ENCODE measurements at regions not wholly inside any gene's neighbourhood (a gene's known extent, or its start where the extent isn't known, plus 50 kb on each side); places are given as distances from the start of the nearest gene placed in this dataset.

DNA sequence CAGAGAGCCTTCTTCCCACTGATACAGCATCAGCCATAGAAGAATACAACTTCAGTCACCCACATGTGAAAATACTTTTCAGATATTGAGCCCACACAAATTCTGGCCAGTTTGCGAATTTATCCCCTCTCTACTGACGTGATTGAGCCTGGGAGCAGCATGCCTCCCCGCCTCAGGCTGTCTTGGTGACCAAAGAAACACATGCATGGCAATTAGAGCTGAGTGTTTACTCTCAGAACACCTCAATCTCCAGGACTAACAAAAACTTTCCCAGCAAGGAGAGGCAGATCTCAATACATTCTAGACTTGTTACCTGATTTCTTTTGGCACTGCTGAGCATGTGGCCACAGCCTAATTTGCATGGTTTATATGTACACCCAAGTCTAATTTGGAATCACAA is 122.5 kb downstream of the TMEM26 start:
- no peak for ATAC-seq
- Mint-ChIP-seq H3K4me1 (no peaks in the 10 kb centered on the region), H3K4me3 (no peak overlapping the region)

DNA sequence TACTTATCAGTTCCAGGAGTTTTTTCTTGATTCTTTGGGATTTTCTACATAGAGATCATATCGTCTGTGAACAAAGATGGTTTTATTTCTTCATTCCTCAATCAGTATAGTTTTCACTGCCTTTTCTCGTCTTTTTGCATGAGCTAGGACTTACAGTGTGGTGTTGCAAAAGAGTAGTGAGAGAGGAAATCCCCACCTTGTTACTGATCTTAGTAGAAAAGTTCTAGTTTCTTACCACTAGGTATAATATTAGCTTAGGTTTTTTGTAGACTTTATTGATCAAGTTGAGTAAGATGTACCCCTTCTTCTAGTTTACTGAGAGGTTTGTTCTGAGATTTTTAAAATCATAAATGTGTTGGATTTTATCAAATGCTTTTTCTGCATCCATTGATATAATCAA is 123.3 kb downstream of the TMEM26 start:
- H3K36me3 Mint-ChIP-seq, result no peaks in the 10 kb centered on the region
- H3K4me1 Mint-ChIP-seq, result no peaks in the 10 kb centered on the region
- H3K9me3 Mint-ChIP-seq (ENCODE audit: low read depth), result peaks cover 2% of the 10 kb centered on the region
- peaks cover 10% of the 10 kb centered on the region for H3K27me3 Mint-ChIP-seq
- no peak overlapping the region for H3K27ac Mint-ChIP-seq
- no peak overlapping the region for H3K4me3 Mint-ChIP-seq
- DNase-seq (no peak), ATAC-seq (no peak)
- CTCF ChIA-PET, result no interaction called here

More for the DNA sequence above, 122.5 kb downstream of the TMEM26 start:
- CTCF ChIA-PET, result no interaction called here
- peaks cover 4% of the 10 kb centered on the region for H3K27me3 Mint-ChIP-seq
- no peaks in the 10 kb centered on the region for H3K36me3 Mint-ChIP-seq
- no peak for DNase-seq
- H3K27ac Mint-ChIP-seq, result no peak overlapping the region
- H3K9me3 Mint-ChIP-seq (ENCODE audit: low read depth), result peaks cover 2% of the 10 kb centered on the region

DNA sequence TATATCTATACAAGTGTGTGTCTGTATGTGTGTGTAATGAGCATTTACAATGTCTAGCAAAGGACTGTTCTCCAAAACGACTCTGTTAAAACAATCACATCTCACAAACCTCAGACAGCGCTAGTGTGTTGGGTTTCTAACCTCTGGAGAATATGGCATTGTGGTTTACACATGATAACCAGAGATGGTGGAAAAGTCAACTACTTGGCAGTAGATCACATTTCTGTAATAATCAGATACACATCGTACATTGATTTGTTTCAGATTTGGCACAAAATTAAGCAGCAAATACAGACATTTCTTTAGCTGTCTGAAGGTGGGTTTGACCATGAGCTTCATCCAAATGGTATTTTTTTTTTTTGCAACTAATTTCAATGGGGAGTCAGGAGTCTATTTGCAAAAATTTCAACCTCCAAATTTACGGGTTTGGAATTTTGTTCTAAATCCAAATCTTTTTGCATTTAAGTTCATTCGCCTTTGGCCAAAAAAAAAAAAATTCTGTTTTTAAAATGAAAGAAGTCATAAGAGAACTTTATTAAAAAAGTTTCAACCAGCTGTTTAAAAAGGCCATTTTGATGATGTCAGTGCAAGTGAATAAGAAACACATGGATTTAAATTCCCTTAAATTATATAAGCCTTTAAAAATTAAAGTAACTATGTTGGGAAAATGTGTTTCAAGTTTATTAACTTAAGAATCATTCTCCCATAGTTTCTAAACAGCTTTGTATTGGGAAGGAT is 127.8 kb downstream of the TMEM26 start:
- no peak overlapping the region for H3K4me3 Mint-ChIP-seq
- CTCF ChIA-PET, result no interaction called here
- no peak for ATAC-seq

DNA sequence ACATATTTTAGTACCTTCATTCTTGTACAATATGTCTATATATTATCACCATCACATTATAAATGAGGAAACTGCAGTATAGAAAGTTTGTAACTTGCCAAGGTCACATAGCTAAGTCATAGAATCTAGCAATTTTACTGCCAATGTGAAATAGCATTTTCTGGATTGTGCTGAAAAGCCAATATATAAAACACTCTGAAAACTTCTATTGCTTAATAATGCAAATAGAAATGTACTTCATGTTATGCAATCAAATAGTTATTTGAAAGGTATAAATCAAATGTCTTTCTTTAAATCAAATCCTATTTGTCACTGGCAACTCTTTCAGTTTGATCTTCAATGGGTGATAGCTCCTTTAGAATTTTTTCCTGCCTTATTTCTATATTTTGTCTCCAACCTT is 129.5 kb downstream of the TMEM26 start:
- Mint-ChIP-seq H3K36me3 (no peaks in the 10 kb centered on the region), H3K4me1 (no peaks in the 10 kb centered on the region), H3K27me3 (peaks cover 15% of the 10 kb centered on the region), H3K27ac (no peak overlapping the region), H3K9me3 (ENCODE audit: low read depth) (no peaks in the 10 kb centered on the region), H3K4me3 (no peak overlapping the region)
- ATAC-seq (no peak), DNase-seq (no peak)
- CTCF ChIA-PET, result no interaction called here

More for the DNA sequence above, 127.8 kb downstream of the TMEM26 start:
- H3K27ac Mint-ChIP-seq, result no peak overlapping the region
- peaks cover 2% of the 10 kb centered on the region for H3K9me3 Mint-ChIP-seq (ENCODE audit: low read depth)
- no peaks in the 10 kb centered on the region for H3K36me3 Mint-ChIP-seq
- no peaks in the 10 kb centered on the region for H3K4me1 Mint-ChIP-seq
- H3K27me3 Mint-ChIP-seq, result peaks cover 15% of the 10 kb centered on the region
- DNase-seq, result no peak

DNA sequence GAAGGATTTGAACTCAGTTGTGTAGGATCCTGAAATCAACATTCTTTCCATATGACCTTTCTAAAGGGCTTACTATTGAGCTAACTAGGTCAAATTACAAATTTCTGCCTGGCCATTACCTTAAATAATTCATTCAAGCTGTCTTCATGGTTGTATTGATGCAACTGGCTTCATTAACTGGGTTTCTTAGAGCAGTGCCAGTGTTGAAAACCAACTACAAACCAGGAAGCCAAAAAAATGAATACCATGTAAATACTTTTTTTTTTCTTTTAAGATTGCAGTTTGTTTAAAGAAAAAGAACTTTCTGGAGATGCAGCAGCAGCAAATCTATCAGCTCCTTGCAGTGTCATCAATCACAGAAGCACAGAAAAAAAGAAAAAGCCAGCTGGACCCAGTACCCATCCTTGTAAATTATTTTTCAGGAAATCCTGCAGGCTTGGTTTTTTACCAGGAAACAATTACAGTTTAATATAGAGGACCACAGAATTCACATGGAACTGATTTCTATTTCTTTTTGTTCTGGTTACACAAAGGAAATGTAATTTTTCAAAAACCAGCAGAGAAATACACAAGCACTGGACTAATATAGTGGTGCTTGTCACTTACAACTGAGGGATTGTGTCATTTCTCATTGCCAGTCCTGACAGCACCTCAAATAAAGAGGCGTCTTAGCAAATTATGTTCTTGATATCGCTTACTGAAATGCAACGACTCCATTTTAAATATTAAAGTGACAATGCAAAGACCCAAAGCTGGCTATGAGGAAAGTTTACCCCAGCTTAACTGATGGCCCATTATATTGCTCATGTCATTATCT is 131.9 kb downstream of the TMEM26 start:
- Mint-ChIP-seq H3K27me3 (peaks cover 15% of the 10 kb centered on the region), H3K27ac (no peak overlapping the region), H3K9me3 (ENCODE audit: low read depth) (no peaks in the 10 kb centered on the region), H3K36me3 (no peaks in the 10 kb centered on the region), H3K4me3 (no peak overlapping the region), H3K4me1 (no peaks in the 10 kb centered on the region)
- no peak for ATAC-seq
- no peak for DNase-seq
- CTCF ChIA-PET, result no interaction called here

DNA sequence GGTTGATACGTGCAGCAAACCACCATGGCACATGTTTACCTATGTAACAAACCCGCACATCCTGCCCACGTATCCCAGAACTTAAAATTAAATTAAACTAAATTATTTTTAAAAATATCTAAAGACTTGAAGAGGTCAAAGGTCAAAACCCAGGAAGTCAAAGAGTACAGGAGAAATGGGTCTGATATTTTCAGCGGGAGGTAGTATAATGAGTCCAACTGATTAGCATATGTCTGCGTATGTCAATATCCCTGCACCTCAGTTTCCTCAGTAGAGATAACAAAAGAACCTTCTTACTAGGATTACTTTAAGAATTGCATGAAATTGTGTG is 133.0 kb downstream of the TMEM26 start:
- Mint-ChIP-seq H3K27me3 (peaks cover 11% of the 10 kb centered on the region), H3K9me3 (ENCODE audit: low read depth) (peaks cover 1% of the 10 kb centered on the region), H3K4me3 (no peak overlapping the region), H3K27ac (no peak overlapping the region), H3K4me1 (no peaks in the 10 kb centered on the region), H3K36me3 (no peaks in the 10 kb centered on the region)
- ATAC-seq (no peak), DNase-seq (no peak)
- CTCF ChIA-PET, result no interaction called here

DNA sequence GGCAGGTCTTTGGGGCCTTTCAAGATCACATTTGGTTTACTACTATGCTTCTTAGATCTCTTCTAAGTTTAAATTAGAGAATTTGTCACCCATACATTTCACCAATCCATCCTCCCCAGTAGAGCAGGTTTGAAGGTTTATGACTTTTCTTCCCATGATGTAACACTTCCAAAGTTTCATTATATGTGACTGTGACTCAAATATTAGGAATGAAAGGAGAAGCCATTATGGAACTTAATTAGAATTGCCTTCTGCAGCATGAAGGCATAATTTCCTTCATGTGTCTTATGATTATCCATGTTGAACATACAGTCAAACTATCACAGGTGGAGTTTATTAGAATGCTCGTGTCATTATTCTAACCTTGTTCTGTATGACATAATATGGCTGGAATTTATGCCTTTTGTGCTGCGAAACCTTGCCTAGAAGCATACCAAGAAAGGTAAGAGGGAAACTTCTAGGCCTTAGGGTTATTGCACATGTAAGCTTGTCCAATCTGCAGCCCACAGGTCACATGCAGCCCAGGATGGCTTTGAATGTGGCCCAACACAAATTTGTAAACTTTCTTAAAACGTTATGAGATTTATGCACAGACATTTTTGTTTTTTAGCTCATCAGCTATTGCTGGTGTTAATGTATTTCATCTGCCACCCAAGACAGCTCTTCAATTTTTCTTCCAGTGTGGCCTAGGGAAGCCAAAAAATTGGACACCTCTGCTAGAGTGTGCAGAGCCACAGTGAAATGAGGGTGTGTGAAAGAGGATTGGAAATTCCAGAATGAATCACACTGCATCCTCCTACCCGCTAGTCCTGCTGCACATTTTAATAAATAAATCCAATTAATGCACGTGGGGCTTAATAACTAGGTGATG is 133.6 kb downstream of the TMEM26 start:
- DNase-seq (no peak), ATAC-seq (no peak)
- Mint-ChIP-seq H3K27me3 (peaks cover 5% of the 10 kb centered on the region), H3K4me3 (no peak overlapping the region), H3K9me3 (ENCODE audit: low read depth) (peaks cover 1% of the 10 kb centered on the region), H3K4me1 (no peaks in the 10 kb centered on the region), H3K36me3 (no peaks in the 10 kb centered on the region), H3K27ac (no peak overlapping the region)
- CTCF ChIA-PET, result no interaction called here

DNA sequence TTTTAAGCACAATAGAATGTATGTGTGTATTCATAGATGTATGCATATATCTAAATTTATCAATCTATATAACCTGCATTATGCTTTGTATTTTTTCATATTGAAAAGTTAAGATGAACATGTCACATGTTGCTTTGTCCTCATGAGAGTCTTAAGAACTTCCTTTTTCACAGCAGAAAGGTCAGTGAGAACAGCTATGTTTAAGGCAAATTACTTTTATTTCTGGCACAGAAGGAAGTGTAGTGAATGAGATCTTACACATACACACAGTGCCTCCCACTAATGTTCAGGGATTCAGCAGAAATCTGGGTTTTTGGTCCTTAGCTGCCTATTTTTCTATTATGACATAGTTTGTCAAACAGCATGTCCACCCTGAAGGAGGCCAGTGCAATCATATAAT is 134.8 kb downstream of the TMEM26 start:
- ATAC-seq, result no peak
- Mint-ChIP-seq H3K27ac (no peak overlapping the region), H3K4me3 (no peak overlapping the region), H3K27me3 (peaks cover 4% of the 10 kb centered on the region), H3K36me3 (no peaks in the 10 kb centered on the region), H3K9me3 (ENCODE audit: low read depth) (peaks cover 1% of the 10 kb centered on the region), H3K4me1 (peaks cover 10% of the 10 kb centered on the region)
- CTCF ChIA-PET, result no interaction called here
- DNase-seq, result no peak

DNA sequence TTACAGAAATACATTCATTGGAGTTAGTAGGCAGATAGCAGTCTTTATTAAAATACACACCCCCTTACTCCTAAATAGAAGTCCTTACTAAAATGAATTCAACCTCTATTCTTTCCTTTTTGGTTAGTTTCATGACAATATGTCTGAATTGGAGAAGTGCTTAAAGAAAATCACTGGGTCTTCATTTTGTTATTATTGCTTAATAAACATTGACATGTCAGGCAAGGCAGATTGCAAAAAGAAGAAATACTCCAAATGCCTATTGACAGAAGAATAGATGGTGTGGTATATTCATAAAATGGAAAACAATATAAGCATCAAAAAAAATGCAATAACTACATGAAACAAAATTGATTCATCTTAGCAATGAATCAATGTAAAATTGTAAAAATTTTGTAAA is 135.5 kb downstream of the TMEM26 start:
- Mint-ChIP-seq H3K9me3 (ENCODE audit: low read depth) (peaks cover 1% of the 10 kb centered on the region), H3K36me3 (peaks cover 2% of the 10 kb centered on the region), H3K27me3 (peaks cover 2% of the 10 kb centered on the region), H3K27ac (no peak overlapping the region), H3K4me1 (peaks cover 12% of the 10 kb centered on the region), H3K4me3 (no peak overlapping the region)
- no peak for DNase-seq
- ATAC-seq, result no peak
- CTCF ChIA-PET, result no interaction called here

DNA sequence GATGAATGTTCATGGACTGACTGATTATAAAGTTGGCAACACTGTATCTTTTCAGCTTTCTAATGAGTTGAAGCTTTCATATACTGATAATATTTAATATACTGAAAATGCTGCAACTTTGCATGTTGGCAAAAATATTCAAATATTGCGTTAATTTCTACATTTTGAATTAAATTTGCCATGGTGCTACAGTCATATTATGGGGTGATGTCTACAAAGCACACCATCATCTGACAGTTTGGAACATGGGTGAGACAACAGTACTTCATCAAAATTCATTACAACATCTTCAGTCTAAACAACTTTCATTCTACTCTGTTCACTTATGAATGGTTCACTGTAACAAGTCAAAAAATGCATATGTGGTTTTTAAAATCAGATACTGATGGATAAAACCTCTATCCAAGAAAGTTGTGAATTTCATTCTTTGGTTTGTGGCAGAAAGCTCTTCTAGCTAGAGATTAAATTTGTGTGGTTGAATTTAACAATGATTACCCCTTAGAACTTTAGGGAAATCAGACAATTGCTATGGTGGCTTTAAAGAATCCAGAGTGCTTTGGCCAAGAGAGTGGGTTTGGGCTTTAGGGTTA is 136.4 kb downstream of the TMEM26 start:
- Mint-ChIP-seq H3K4me3 (no peak overlapping the region), H3K4me1 (peaks cover 12% of the 10 kb centered on the region), H3K27ac (no peak overlapping the region), H3K36me3 (peaks cover 2% of the 10 kb centered on the region), H3K9me3 (ENCODE audit: low read depth) (peaks cover 1% of the 10 kb centered on the region), H3K27me3 (peaks cover 2% of the 10 kb centered on the region)
- CTCF ChIA-PET, result no interaction called here
- ATAC-seq (no peak), DNase-seq (no peak)

DNA sequence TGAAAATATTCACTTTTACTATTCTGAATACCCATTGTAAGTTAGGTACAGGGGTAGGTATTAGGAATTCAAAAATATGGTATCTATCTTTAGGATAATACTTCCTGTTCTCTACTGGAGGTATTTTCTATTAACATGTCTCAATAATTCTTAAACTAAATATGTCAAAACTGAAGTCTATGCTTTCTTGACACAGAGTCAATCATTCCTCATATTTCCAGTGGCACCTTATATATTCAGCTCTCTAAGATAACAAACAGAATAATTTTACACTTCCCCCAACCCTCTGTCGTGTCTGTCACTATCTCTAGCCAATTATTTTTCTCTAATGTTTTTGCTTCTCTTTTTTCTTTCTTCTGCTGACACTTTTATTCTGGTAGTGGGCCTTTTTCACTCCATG is 138.9 kb downstream of the TMEM26 start:
- DNase-seq (no peak), ATAC-seq (no peak)
- H3K9me3 Mint-ChIP-seq (ENCODE audit: low read depth), result peaks cover 1% of the 10 kb centered on the region
- H3K27ac Mint-ChIP-seq, result no peak overlapping the region
- CTCF ChIA-PET, result no interaction called here
- peaks cover 9% of the 10 kb centered on the region for H3K27me3 Mint-ChIP-seq
- peaks cover 12% of the 10 kb centered on the region for H3K4me1 Mint-ChIP-seq
- peaks cover 2% of the 10 kb centered on the region for H3K36me3 Mint-ChIP-seq
- H3K4me3 Mint-ChIP-seq, result no peak overlapping the region

DNA sequence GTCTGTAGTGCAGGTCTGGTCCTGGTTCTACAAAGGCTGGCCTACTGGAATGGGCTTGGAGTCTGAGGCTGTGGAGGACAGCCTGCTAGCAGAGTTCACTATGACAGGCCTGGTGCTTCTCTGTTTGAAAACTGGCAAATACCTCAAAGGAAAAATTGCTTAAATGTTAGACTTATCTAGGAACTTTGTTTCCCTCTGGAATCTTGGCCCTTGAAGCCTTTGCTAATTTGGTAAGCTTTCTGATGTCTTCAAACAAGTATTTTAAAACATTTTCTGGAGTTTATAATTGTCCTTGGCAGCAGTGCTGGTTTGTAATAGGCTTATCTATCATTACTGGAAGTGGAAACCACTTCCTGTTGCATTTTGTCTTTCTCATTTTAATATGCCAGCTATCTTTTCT is 139.7 kb downstream of the TMEM26 start:
- no peak for DNase-seq
- peaks cover 2% of the 10 kb centered on the region for H3K36me3 Mint-ChIP-seq
- no peak for ATAC-seq
- H3K9me3 Mint-ChIP-seq (ENCODE audit: low read depth), result peaks cover 1% of the 10 kb centered on the region
- peak overlapping the region; percentile 60 for H3K27ac Mint-ChIP-seq
- no peak overlapping the region for H3K4me3 Mint-ChIP-seq
- peaks cover 9% of the 10 kb centered on the region for H3K27me3 Mint-ChIP-seq
- CTCF ChIA-PET, result no interaction called here
- H3K4me1 Mint-ChIP-seq, result peaks cover 12% of the 10 kb centered on the region

DNA sequence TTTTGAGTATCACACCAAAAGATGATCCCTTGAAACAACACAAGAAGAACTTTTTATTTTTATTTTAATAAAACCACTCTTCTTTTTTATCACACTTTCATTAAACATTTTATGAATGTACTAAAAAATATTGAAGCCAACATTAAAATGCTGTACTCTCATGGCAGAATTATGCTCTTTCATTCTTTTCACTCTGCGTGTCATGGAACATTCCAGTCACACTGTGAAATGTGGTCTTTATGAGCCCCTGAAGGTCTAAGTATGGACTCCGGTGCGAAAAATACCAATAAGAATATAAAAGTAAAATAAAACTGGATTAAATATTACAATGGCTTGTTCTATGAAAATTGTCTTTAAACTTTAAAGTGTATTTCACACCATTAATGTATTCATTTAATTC is 148.4 kb downstream of the TMEM26 start:
- CTCF ChIA-PET, result no interaction called here

More for the DNA sequence above, 148.4 kb downstream of the TMEM26 start:
- no peaks in the 10 kb centered on the region for H3K36me3 Mint-ChIP-seq
- no peaks in the 10 kb centered on the region for H3K4me1 Mint-ChIP-seq
- peaks cover 5% of the 10 kb centered on the region for H3K27me3 Mint-ChIP-seq
- no peak for ATAC-seq
- DNase-seq, result no peak
- H3K9me3 Mint-ChIP-seq (ENCODE audit: low read depth), result no peaks in the 10 kb centered on the region
- no peak overlapping the region for H3K27ac Mint-ChIP-seq
- no peak overlapping the region for H3K4me3 Mint-ChIP-seq
